SW480 (cell line): ENCODE measurements at regions not wholly inside any gene's neighbourhood (a gene's known extent, or its start where the extent isn't known, plus 50 kb on each side); places are given as distances from the start of the nearest gene placed in this dataset.
"Not testable (repeated sequence)": the region's sequence is repeated elsewhere in the genome, so short reads cannot be mapped to it uniquely, and the experiment has no call there.

Experiments
- DNase-seq: peaks from one replicate; pipeline ENCODE4 v3.0.0-alpha.2; 2016; ENCODE audit warnings: low spot score

- DNase-seq = no peak
These were observed 186.6 kb upstream of the OTX2 start for GRCh38 chr14:56996721-56997399.

GRCh38 chr14:56995010-56995409, 184.7 kb upstream of the OTX2 start:
- DNase-seq = no peak

- no peak for DNase-seq
These were observed 182.1 kb upstream of the OTX2 start for GRCh38 chr14:56992332-56992820.

- DNase-seq = not testable (repeated sequence)
These were observed 180.8 kb upstream of the OTX2 start for GRCh38 chr14:56990991-56991627.

GRCh38 chr14:56989359-56989758, 179.1 kb upstream of the OTX2 start:
- no peak for DNase-seq

GRCh38 chr14:56979936-56980335, 169.7 kb upstream of the OTX2 start:
- no peak for DNase-seq

- no peak for DNase-seq
These were observed 165.9 kb upstream of the OTX2 start for GRCh38 chr14:56976211-56976610.

GRCh38 chr14:56975521-56975920, 165.2 kb upstream of the OTX2 start:
- DNase-seq = no peak

GRCh38 chr14:56972948-56973347, 162.7 kb upstream of the OTX2 start:
- no peak for DNase-seq

GRCh38 chr14:56964895-56965294, 154.6 kb upstream of the OTX2 start:
- no peak for DNase-seq

- no peak for DNase-seq
These were observed 153.1 kb upstream of the OTX2 start for GRCh38 chr14:56963381-56963780.

- no peak for DNase-seq
These were observed 152.3 kb upstream of the OTX2 start for GRCh38 chr14:56962444-56963080.

- DNase-seq = no peak
These were observed 149.6 kb upstream of the OTX2 start for GRCh38 chr14:56959869-56960268.

- DNase-seq = no peak
These were observed 148.8 kb upstream of the OTX2 start for GRCh38 chr14:56959121-56959520.

GRCh38 chr14:56956182-56956581, 145.9 kb upstream of the OTX2 start:
- no peak for DNase-seq

- no peak for DNase-seq
These were observed 145.5 kb upstream of the OTX2 start for GRCh38 chr14:56955745-56956144.

- DNase-seq = no peak
These were observed 143.6 kb upstream of the OTX2 start for GRCh38 chr14:56953884-56954283.

GRCh38 chr14:56952766-56953473, 142.6 kb upstream of the OTX2 start:
- no peak for DNase-seq

- DNase-seq = no peak
These were observed 139.5 kb upstream of the OTX2 start for GRCh38 chr14:56949828-56950227.

GRCh38 chr14:56945291-56945690, 135.0 kb upstream of the OTX2 start:
- DNase-seq = no peak

GRCh38 chr14:56944397-56944796, 134.1 kb upstream of the OTX2 start:
- DNase-seq = no peak

- DNase-seq = no peak
These were observed 123.2 kb upstream of the OTX2 start for GRCh38 chr14:56933446-56933845.
